ENCODE measurements at regions not wholly inside any gene's neighbourhood (a gene's known extent, or its start where the extent isn't known, plus 50 kb on each side); places are given as distances from the start of the nearest gene placed in this dataset.

DNA sequence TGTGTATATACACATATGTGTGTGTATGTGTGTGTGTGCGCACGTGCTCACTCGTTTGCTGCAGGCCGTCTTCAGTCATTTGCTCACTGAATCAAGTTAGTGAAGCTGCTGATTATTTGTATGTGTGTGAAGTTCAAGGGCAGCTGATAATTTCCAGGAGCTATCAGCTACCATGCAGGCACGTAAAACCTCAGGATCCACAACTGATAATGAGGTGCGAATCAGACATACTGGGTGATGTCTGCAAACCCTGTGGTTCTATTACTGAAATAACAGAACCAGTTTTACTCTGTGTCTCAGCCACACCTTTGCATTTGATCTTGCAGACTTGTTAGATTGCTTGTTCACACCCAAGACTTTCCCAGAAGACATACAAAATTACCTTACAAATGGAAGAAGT is 257.6 kb downstream of the TAF11L14 start:
- H2BK5ac ChIP-seq (ENCODE audit: low read depth, low read length, poor library complexity, severe bottlenecking) = no peak overlapping the region
- in situ Hi-C loops (cut with MboI; ENCODE audit: low sequenced_read_pairs) (no loop called here), intact Hi-C loops (cut with micrococcal nuclease) (no loop called here), dilution Hi-C loops (cut with HindIII; ENCODE audit: low sequenced_read_pairs, unreplicated experiment) (no loop called here)
- BruUV-seq (replicated peaks) = no TSS peak
- no peaks in the 10 kb centered on the region for H3K36me3 ChIP-seq (ENCODE audit: control insufficient read depth, insufficient read depth, low read length)
- no peaks in the 10 kb centered on the region for H3K79me1 ChIP-seq (ENCODE audit: low read depth in 1 of 2, low read length in 2 of 2)
- H3K9me3 ChIP-seq (ENCODE audit: control insufficient read depth, insufficient read depth, low read length) = no peaks in the 10 kb centered on the region
- H4K5ac ChIP-seq (ENCODE audit: low read depth, low read length) = no peak overlapping the region
- no peak overlapping the region for H3K27ac ChIP-seq (ENCODE audit: insufficient read depth, low read length)
- H3K4ac ChIP-seq (ENCODE audit: low read depth, low read length) = no peak overlapping the region
- DNase-seq (no peak), ATAC-seq (ENCODE audit: low read depth) (no peak)
- H4K20me1 ChIP-seq (ENCODE audit: insufficient read depth, low read length) = no peaks in the 10 kb centered on the region
- H2BK120ac ChIP-seq (ENCODE audit: low read depth, low read length) = no peak overlapping the region
- H3K23ac ChIP-seq (ENCODE audit: low read depth, low read length) = no peak overlapping the region
- no peak overlapping the region for H2AFZ ChIP-seq (replicated peaks; ENCODE audit: low read length, poor library complexity)
- H4K91ac ChIP-seq (ENCODE audit: insufficient read depth, low read depth, low read length) = no peak overlapping the region
- no peak overlapping the region for H3K9ac ChIP-seq (ENCODE audit: low read depth, low read length)
- ChIA-PET CTCF (no interaction called here), POLR2A (ENCODE audit: unreplicated experiment) (no interaction called here)
- H3K4me2 ChIP-seq (ENCODE audit: low read depth, low read length) = no peak overlapping the region
- 100% methylated on average over 1 of the region's 6 CpGs; no CpG with 5 or more reads in 1 of the 2 experiments for WGBS, 2 experiments (ENCODE audit: extremely low coverage in 2 of 2, insufficient read length in 1 of 2)
- no peak overlapping the region for H3K14ac ChIP-seq (replicated peaks; ENCODE audit: low read depth, low read length)
- no peak overlapping the region for H2BK15ac ChIP-seq (ENCODE audit: low read depth, low read length)
- no peaks in the 10 kb centered on the region for H3K9me1 ChIP-seq (ENCODE audit: insufficient read depth, low read length)
- no peak overlapping the region for H2AK9ac ChIP-seq (replicated peaks; ENCODE audit: low read depth, low read length, poor library complexity)
- H3K18ac ChIP-seq (ENCODE audit: low read depth, low read length) = no peak overlapping the region
- no peak overlapping the region for H4K8ac ChIP-seq (ENCODE audit: low read depth in 2 of 2, low read length in 2 of 2)
- H3K4me3 ChIP-seq (ENCODE audit: insufficient read depth, low read depth, low read length) = no peak overlapping the region
- H3K4me1 ChIP-seq (ENCODE audit: control insufficient read depth, insufficient read depth, low read length) = peaks cover 2% of the 10 kb centered on the region; the same call in 1 of the 2 replicates
- TF ChIP-seq FOS (IDR thresholded peaks at IDR 0.05; ENCODE audit: low read depth, low read length) = no peak
- no peak for TF ChIP-seq NFE2L2 (IDR thresholded peaks at IDR 0.05; ENCODE audit: low read depth, low read length)
- no peaks in the 10 kb centered on the region for H3K27me3 ChIP-seq (ENCODE audit: control insufficient read depth, insufficient read depth, low read length)
- H2AK5ac ChIP-seq (ENCODE audit: low read depth, low read length) = no peak overlapping the region
- no peak overlapping the region for H2BK20ac ChIP-seq (ENCODE audit: low read depth, low read length)
- H3K56ac ChIP-seq (ENCODE audit: extremely low read depth, insufficient read depth, low read length) = no peak overlapping the region

Data from IMR-90 (cell line).